ENCODE measurements at regions not wholly inside any gene's neighbourhood (a gene's known extent, or its start where the extent isn't known, plus 50 kb on each side); places are given as distances from the start of the nearest gene placed in this dataset.

- Mint-ChIP-seq H3K4me3 (no peak overlapping the region), H3K4me1 (ENCODE audit: low read depth) (peaks cover 10% of the 10 kb centered on the region), H3K27ac (no peak overlapping the region), H3K36me3 (ENCODE audit: low read depth) (no peaks in the 10 kb centered on the region; the same call in 1 of the 2 replicates), H3K27me3 (ENCODE audit: insufficient read depth) (no peaks in the 10 kb centered on the region), H3K9me3 (no peaks in the 10 kb centered on the region)
- no peak for TF ChIP-seq CTCF (IDR thresholded peaks at IDR 0.05)
- DNase-seq = no peak
Observed at GRCh38 chr2:212854116-212854515, 297.3 kb downstream of the IKZF2 start.

- peak; percentile 80 for DNase-seq
- peaks cover 3% of the 10 kb centered on the region; the same call in 1 of the 2 replicates for H3K36me3 Mint-ChIP-seq (ENCODE audit: low read depth)
- H3K9me3 Mint-ChIP-seq = no peaks in the 10 kb centered on the region
- H3K27ac Mint-ChIP-seq = peak overlapping the region; percentile 89
- peaks cover 60% of the 10 kb centered on the region for H3K4me1 Mint-ChIP-seq (ENCODE audit: low read depth)
- no peaks in the 10 kb centered on the region for H3K27me3 Mint-ChIP-seq (ENCODE audit: insufficient read depth)
- no peak for TF ChIP-seq CTCF (IDR thresholded peaks at IDR 0.05)
- H3K4me3 Mint-ChIP-seq = peak overlapping the region; percentile 64
Observed at GRCh38 chr2:212845941-212846340, 305.5 kb downstream of the IKZF2 start.

- Mint-ChIP-seq H3K4me3 (peak overlapping the region; percentile 62), H3K27me3 (ENCODE audit: insufficient read depth) (no peaks in the 10 kb centered on the region; the same call in 1 of the 2 replicates), H3K4me1 (ENCODE audit: low read depth) (peaks cover 66% of the 10 kb centered on the region), H3K27ac (peak overlapping the region; percentile 89), H3K9me3 (no peaks in the 10 kb centered on the region), H3K36me3 (ENCODE audit: low read depth) (peaks cover 3% of the 10 kb centered on the region; the same call in 1 of the 2 replicates)
- DNase-seq = peak; percentile 95
- TF ChIP-seq CTCF (IDR thresholded peaks at IDR 0.05) = no peak
Observed at GRCh38 chr2:212843409-212844199, 305.0 kb upstream of the ERBB4 start.

DNA sequence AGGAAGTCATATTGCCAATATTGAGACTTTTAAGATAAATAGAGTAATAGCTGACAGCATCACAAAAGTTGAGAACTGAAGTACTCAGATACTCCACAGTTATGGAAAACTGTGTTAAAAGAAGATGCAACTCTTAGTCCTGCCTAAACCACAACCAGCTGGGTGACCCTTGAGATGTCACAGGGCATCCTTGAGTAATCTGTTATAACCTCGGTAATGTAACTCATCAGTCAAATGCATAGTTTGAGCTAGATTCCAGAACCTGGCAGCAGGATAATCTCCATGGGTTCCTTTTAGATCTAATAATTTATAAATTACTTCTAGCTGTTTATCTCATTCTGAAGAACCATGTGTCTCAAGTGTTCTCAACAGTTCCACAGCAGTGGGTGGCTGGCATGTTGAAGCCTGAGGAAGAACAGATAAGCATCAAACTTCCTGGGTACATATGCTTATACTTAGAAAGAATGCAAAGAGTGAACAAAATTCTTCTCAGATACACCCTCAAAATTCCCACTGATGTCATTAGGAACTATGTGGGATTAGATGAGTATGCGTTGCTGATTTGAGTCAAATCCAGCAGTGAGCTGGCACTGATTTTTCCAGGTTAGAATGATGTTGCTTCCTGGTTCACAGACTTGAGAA lies 304.1 kb upstream of the ERBB4 start:
- no peaks in the 10 kb centered on the region for H3K9me3 Mint-ChIP-seq
- peak; percentile 89 for DNase-seq
- peaks cover 3% of the 10 kb centered on the region; the same call in 1 of the 2 replicates for H3K36me3 Mint-ChIP-seq (ENCODE audit: low read depth)
- H3K27me3 Mint-ChIP-seq (ENCODE audit: insufficient read depth) = no peaks in the 10 kb centered on the region; the same call in 1 of the 2 replicates
- H3K4me3 Mint-ChIP-seq = peak overlapping the region; percentile 74
- peak overlapping the region; percentile 89 for H3K27ac Mint-ChIP-seq
- H3K4me1 Mint-ChIP-seq (ENCODE audit: low read depth) = peaks cover 66% of the 10 kb centered on the region
- no peak for TF ChIP-seq CTCF (IDR thresholded peaks at IDR 0.05)

GRCh38 chr2:212841460-212841859 lies 302.9 kb upstream of the ERBB4 start:
- no peaks in the 10 kb centered on the region for H3K9me3 Mint-ChIP-seq
- no peaks in the 10 kb centered on the region; the same call in 1 of the 2 replicates for H3K27me3 Mint-ChIP-seq (ENCODE audit: insufficient read depth)
- no peak overlapping the region for H3K4me3 Mint-ChIP-seq
- no peak for DNase-seq
- H3K27ac Mint-ChIP-seq = no peak overlapping the region
- peaks cover 3% of the 10 kb centered on the region; the same call in 1 of the 2 replicates for H3K36me3 Mint-ChIP-seq (ENCODE audit: low read depth)
- no peak for TF ChIP-seq CTCF (IDR thresholded peaks at IDR 0.05)
- peaks cover 61% of the 10 kb centered on the region for H3K4me1 Mint-ChIP-seq (ENCODE audit: low read depth)

All from HFFc6 (cell line).